ENCODE measurements at regions not wholly inside any gene's neighbourhood (a gene's known extent, or its start where the extent isn't known, plus 50 kb on each side); places are given as distances from the start of the nearest gene placed in this dataset.

DNA sequence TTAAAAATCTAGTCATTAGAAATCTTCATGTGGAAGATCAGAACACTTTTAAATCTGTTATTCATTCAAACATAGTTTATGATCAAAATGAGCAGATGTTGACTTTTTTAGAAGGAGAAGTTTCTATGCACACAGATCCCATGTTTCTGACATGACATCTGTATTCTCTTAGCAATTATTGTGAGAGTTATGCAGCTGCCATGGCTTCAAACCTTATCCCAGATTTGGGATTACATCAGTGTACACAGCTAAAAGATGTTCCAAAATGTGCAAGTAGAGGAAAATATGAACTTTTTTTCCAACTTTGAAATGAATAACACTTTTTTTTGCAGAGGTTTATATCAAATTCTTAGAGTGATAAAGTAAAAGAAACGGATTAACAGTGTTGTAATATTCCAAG, 1166.9 kb downstream of the ZPLD1 start:
- H3K9me3 Mint-ChIP-seq (ENCODE audit: unreplicated experiment) = peaks cover 5% of the 10 kb centered on the region
- TF ChIP-seq, protein P1, sequence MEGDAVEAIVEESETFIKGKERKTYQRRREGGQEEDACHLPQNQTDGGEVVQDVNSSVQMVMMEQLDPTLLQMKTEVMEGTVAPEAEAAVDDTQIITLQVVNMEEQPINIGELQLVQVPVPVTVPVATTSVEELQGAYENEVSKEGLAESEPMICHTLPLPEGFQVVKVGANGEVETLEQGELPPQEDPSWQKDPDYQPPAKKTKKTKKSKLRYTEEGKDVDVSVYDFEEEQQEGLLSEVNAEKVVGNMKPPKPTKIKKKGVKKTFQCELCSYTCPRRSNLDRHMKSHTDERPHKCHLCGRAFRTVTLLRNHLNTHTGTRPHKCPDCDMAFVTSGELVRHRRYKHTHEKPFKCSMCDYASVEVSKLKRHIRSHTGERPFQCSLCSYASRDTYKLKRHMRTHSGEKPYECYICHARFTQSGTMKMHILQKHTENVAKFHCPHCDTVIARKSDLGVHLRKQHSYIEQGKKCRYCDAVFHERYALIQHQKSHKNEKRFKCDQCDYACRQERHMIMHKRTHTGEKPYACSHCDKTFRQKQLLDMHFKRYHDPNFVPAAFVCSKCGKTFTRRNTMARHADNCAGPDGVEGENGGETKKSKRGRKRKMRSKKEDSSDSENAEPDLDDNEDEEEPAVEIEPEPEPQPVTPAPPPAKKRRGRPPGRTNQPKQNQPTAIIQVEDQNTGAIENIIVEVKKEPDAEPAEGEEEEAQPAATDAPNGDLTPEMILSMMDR (IDR thresholded peaks at IDR 0.05; ENCODE audit: partially characterized antibody, unreplicated experiment) = no peak
- no peaks in the 10 kb centered on the region for H3K4me1 Mint-ChIP-seq (ENCODE audit: low read depth, unreplicated experiment)
- H3K4me3 Mint-ChIP-seq (ENCODE audit: unreplicated experiment) = no peak overlapping the region
- DNase-seq = no peak
- peaks cover 2% of the 10 kb centered on the region for H3K27me3 Mint-ChIP-seq (ENCODE audit: unreplicated experiment)
- no peak overlapping the region for H3K27ac Mint-ChIP-seq (ENCODE audit: unreplicated experiment)
- H3K36me3 Mint-ChIP-seq (ENCODE audit: unreplicated experiment) = no peaks in the 10 kb centered on the region

DNA sequence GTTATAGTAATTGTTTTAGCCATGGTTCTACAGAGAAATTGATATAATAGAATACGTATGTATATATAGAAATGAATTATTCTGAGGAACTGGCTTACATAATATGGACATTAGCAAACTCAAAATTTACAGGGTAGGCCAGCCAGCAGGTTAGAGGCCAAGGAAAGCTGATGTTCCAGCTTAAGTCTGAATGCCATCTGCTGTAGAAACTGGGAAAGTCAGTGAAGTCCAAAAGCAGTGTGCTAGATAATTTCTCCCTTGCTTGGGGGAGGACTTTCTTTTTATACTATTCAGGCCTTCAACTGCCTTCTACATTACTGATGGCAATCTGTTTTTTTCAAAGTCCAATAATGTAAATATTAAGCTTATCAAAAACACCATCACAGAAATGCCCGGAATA, 1174.7 kb downstream of the ZPLD1 start:
- TF ChIP-seq, protein P1 (IDR thresholded peaks at IDR 0.05; ENCODE audit: partially characterized antibody, unreplicated experiment) = no peak

DNA sequence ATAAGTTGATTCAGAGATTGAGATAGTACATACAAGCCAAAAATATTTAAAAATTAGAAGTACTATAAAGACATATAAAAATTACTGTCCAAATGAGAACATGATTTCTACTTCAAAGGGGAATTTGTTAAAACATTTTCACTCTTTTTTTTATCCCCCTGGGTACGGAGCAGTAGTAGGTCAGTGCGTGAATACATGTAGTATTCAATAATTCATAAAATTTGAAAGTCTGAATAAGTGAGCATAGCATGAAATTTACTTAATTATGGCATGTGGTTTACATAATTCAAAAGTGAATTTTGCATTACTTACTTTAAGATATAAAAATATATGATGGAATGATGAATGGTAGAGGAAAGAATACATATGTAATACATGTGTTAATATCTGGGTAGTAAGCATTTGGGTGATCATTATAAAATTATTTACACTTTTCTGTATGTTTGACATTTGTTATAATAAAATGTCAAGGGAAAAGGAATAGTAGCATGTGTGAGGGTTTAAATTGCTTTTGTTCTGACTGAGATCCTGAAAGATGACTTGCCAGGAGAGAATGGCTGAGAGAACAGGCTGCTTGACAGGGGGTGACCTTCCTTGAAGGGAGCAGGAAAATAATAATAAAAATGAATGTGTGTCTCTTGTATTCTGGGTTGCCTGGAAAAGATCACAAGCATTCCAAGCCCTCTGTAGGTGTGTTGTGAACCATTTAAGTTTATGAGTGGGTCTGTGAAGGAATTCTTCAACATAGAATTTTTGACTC, 1178.8 kb downstream of the ZPLD1 start:
- no peak overlapping the region for H3K27ac Mint-ChIP-seq (ENCODE audit: unreplicated experiment)
- no peak for DNase-seq
- no peaks in the 10 kb centered on the region for H3K4me1 Mint-ChIP-seq (ENCODE audit: low read depth, unreplicated experiment)
- no peak overlapping the region for H3K4me3 Mint-ChIP-seq (ENCODE audit: unreplicated experiment)
- H3K9me3 Mint-ChIP-seq (ENCODE audit: unreplicated experiment) = peaks cover under 1% of the 10 kb centered on the region
- H3K27me3 Mint-ChIP-seq (ENCODE audit: unreplicated experiment) = no peaks in the 10 kb centered on the region
- TF ChIP-seq, protein P1 (IDR thresholded peaks at IDR 0.05; ENCODE audit: partially characterized antibody, unreplicated experiment) = no peak
- no peaks in the 10 kb centered on the region for H3K36me3 Mint-ChIP-seq (ENCODE audit: unreplicated experiment)

More for the DNA sequence above, 1174.7 kb downstream of the ZPLD1 start:
- DNase-seq = no peak
- no peaks in the 10 kb centered on the region for H3K36me3 Mint-ChIP-seq (ENCODE audit: unreplicated experiment)
- H3K27ac Mint-ChIP-seq (ENCODE audit: unreplicated experiment) = no peak overlapping the region
- peaks cover 2% of the 10 kb centered on the region for H3K27me3 Mint-ChIP-seq (ENCODE audit: unreplicated experiment)
- no peaks in the 10 kb centered on the region for H3K9me3 Mint-ChIP-seq (ENCODE audit: unreplicated experiment)
- H3K4me3 Mint-ChIP-seq (ENCODE audit: unreplicated experiment) = no peak overlapping the region
- H3K4me1 Mint-ChIP-seq (ENCODE audit: low read depth, unreplicated experiment) = no peaks in the 10 kb centered on the region

DNA sequence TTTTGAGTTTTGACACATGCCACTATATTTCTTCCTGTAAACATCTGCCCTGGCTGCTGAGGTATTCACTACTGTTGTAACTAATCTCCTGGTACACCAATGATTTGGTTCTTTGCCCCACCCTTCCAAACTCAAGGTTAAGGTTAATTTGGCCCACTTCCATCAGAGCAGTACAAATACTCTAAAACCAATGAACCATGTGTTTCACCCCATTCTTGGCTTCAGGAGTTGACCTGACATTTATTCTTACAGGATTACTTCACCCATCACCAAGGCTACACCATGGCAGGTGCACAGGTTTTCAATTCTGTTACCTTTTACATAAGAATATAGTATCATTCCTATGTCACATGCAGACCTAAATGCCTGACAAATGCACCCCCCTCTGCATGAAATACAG, 1179.9 kb downstream of the ZPLD1 start:
- TF ChIP-seq, protein P1 (IDR thresholded peaks at IDR 0.05; ENCODE audit: partially characterized antibody, unreplicated experiment) = no peak
- Mint-ChIP-seq H3K4me3 (ENCODE audit: unreplicated experiment) (no peak overlapping the region), H3K27ac (ENCODE audit: unreplicated experiment) (no peak overlapping the region), H3K4me1 (ENCODE audit: low read depth, unreplicated experiment) (no peaks in the 10 kb centered on the region), H3K27me3 (ENCODE audit: unreplicated experiment) (no peaks in the 10 kb centered on the region), H3K36me3 (ENCODE audit: unreplicated experiment) (no peaks in the 10 kb centered on the region), H3K9me3 (ENCODE audit: unreplicated experiment) (peaks cover 2% of the 10 kb centered on the region)
- no peak for DNase-seq

DNA sequence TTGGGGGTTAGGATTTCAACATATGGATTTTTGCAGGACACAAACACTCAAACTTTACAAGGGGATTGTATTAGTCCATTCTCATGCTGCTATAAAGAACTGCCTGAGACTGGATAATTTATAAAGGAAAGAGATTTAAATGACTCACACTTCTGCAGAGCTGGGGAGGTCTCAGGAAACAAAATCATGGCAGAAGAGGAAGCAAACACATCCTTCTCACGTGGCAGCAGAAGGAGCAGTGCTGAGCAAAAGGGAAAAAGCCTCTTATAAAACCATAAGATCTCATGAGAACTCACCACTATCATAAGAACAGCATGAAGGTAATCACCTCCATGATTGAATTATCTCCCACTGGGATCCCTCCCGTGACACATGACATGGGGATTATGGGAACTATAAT, 1183.1 kb downstream of the ZPLD1 start:
- no peak for DNase-seq
- TF ChIP-seq, protein P1 (IDR thresholded peaks at IDR 0.05; ENCODE audit: partially characterized antibody, unreplicated experiment) = no peak
- no peak overlapping the region for H3K27ac Mint-ChIP-seq (ENCODE audit: unreplicated experiment)
- H3K27me3 Mint-ChIP-seq (ENCODE audit: unreplicated experiment) = no peaks in the 10 kb centered on the region
- H3K36me3 Mint-ChIP-seq (ENCODE audit: unreplicated experiment) = peaks cover 6% of the 10 kb centered on the region
- peaks cover 6% of the 10 kb centered on the region for H3K9me3 Mint-ChIP-seq (ENCODE audit: unreplicated experiment)
- no peak overlapping the region for H3K4me3 Mint-ChIP-seq (ENCODE audit: unreplicated experiment)
- no peaks in the 10 kb centered on the region for H3K4me1 Mint-ChIP-seq (ENCODE audit: low read depth, unreplicated experiment)
